Neural progenitor cell (in vitro differentiated cells): ENCODE measurements at regions not wholly inside any gene's neighbourhood (a gene's known extent, or its start where the extent isn't known, plus 50 kb on each side); places are given as distances from the start of the nearest gene placed in this dataset.
A peak's percentile ranks its signal among the peaks of the same experiment; 100 is the strongest.

ENCODE experiments used
- DNase-seq: peaks from one replicate; pipeline ENCODE4 v3.0.0-alpha.2; 2016; ENCODE audit warnings: low spot score
- H2AFZ ChIP-seq: fragments of 200-600 bp; sonication (generic); replicated peaks from 2 replicates; pipeline ENCODE4 v1.6.1; 2016; ENCODE audit warnings: antibody characterized with exemption
- H3F3A ChIP-seq: fragments of 200-600 bp; sonication (generic); 2 replicates; pipeline ENCODE4 v1.6.1; 2016; ENCODE audit warnings: antibody characterized with exemption, low read depth
- H3K27ac ChIP-seq: fragments of 200-600 bp; sonication (generic); 2 replicates; pipeline ENCODE4 v1.5.1; 2016; ENCODE audit warnings: mild to moderate bottlenecking
- H3K27me3 ChIP-seq: fragments of 200-600 bp; sonication (generic); 2 replicates; pipeline ENCODE4 v1.6.1; 2016; ENCODE audit warnings: mild to moderate bottlenecking, moderate library complexity
- H3K36me3 ChIP-seq: fragments of 200-600 bp; sonication (generic); 2 replicates; pipeline ENCODE4 v1.5.1; 2016
- H3K4me1 ChIP-seq: fragments of 200-600 bp; sonication (generic); 2 replicates; pipeline ENCODE4 v1.6.1; 2016; ENCODE audit warnings: mixed run types
- H3K4me2 ChIP-seq: fragments of 200-600 bp; sonication (generic); 2 replicates; pipeline ENCODE4 v1.6.1; 2016
- H3K4me3 ChIP-seq: fragments of 200-600 bp; sonication (generic); 2 replicates; pipeline ENCODE4 v1.5.1; 2016
- H3K79me2 ChIP-seq: fragments of 200-600 bp; sonication (generic); 2 replicates; pipeline ENCODE4 v1.6.1; 2016; ENCODE audit warnings: low read depth
- H3K9ac ChIP-seq: fragments of 200-600 bp; sonication (generic); 2 replicates; pipeline ENCODE4 v1.6.1; 2016
- H3K9me3 ChIP-seq: fragments of 200-600 bp; sonication (generic); 2 replicates; pipeline ENCODE4 v1.5.1; 2016; ENCODE audit warnings: low read depth
- H4K20me1 ChIP-seq: fragments of 200-600 bp; sonication (generic); 2 replicates; pipeline ENCODE4 v1.6.1; 2016; ENCODE audit warnings: low read depth
- H3K27ac Mint-ChIP-seq: 3 replicates; pipeline ENCODE4 v1.8.0; 2021; ENCODE audit warnings: mixed read lengths
- H3K27me3 Mint-ChIP-seq: 2 replicates; pipeline ENCODE4 v1.8.0; 2022; ENCODE audit warnings: low read depth, mild to moderate bottlenecking, inconsistent platforms, moderate library complexity, mixed read lengths; ENCODE audit not compliant: insufficient read depth
- H3K36me3 Mint-ChIP-seq: 3 replicates; pipeline ENCODE4 v1.8.0; 2021; ENCODE audit warnings: mixed read lengths
- H3K4me1 Mint-ChIP-seq: 3 replicates; pipeline ENCODE4 v1.8.0; 2021; ENCODE audit warnings: mixed read lengths
- H3K4me3 Mint-ChIP-seq: 3 replicates; pipeline ENCODE4 v1.8.0; 2021; ENCODE audit warnings: mild to moderate bottlenecking, moderate library complexity, mixed read lengths
- H3K9me3 Mint-ChIP-seq: 3 replicates; pipeline ENCODE4 v1.8.0; 2020; ENCODE audit warnings: mixed read lengths
- CTCF ChIP-seq: fragments of 200-600 bp; sonication (generic); IDR thresholded peaks from 2 replicates; pipeline ENCODE4 v1.5.1; 2017; ENCODE audit warnings: antibody characterized with exemption, mild to moderate bottlenecking
- EZH2 ChIP-seq: fragments of 200-600 bp; sonication (generic); IDR thresholded peaks from 2 replicates; pipeline ENCODE4 v1.6.1; 2017; ENCODE audit warnings: antibody characterized with exemption, mild to moderate bottlenecking, moderate library complexity
- EZH2phosphoT487 ChIP-seq: fragments of 200-600 bp; sonication (generic); IDR thresholded peaks from 2 replicates; pipeline ENCODE4 v1.6.1; 2017; ENCODE audit warnings: antibody characterized with exemption

DNA sequence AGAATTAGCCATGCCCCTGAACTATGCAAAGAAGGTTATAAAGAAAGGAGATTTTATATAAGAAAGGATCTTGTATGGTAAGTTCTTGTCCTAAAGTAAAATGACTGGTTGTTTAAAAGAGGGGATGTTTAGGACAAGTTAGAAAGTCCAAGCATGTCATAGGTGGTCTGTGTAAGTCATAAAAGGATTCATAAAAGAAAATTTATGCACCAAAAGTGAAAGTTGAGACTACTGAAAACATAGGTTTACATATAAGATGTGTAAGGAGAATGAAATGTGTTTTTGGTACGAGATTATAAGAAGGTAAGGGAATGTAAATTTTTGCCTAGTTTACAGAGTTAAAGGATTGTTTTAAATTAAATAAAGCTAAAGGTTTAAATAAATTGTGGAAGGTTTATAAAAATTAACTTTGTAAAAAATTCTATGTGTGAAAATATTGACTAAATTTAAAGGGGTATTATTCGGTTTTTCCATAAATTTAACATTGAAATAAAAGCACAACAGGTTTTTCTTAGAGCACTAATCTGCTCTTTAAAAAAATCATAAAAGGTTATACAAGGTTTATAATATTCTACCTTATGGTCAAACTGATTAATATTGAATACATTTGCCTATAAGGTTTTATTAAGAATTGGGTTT lies 93.6 kb upstream of the UST start:
- Histone ChIP-seq H3K9me3 (peaks cover 23% of the 10 kb centered on the region), H3K27ac (no peak overlapping the region), H3K4me3 (no peak overlapping the region), H3K4me1 (no peaks in the 10 kb centered on the region), H3K4me2 (no peak overlapping the region), H3K79me2 (no peaks in the 10 kb centered on the region), H3K9ac (no peak overlapping the region), H2AFZ (no peak overlapping the region), H3K27me3 (no peaks in the 10 kb centered on the region), H4K20me1 (no peaks in the 10 kb centered on the region), H3F3A (no peaks in the 10 kb centered on the region), H3K36me3 (peaks cover 12% of the 10 kb centered on the region)
- Mint-ChIP-seq H3K27me3 (peaks cover 5% of the 10 kb centered on the region), H3K4me3 (no peak overlapping the region), H3K36me3 (peaks cover 4% of the 10 kb centered on the region), H3K4me1 (no peaks in the 10 kb centered on the region), H3K27ac (no peak overlapping the region), H3K9me3 (peaks cover 42% of the 10 kb centered on the region)
- TF ChIP-seq EZH2phosphoT487: no peak
- no peak for TF ChIP-seq CTCF
- TF ChIP-seq EZH2: no peak
- peak; percentile 51 for DNase-seq

GRCh38 chr6:148657048-148657447 lies 89.8 kb upstream of the UST start:
- Mint-ChIP-seq H3K9me3 (peaks cover 29% of the 10 kb centered on the region), H3K4me3 (no peak overlapping the region), H3K4me1 (no peaks in the 10 kb centered on the region), H3K27me3 (peaks cover 5% of the 10 kb centered on the region), H3K27ac (no peak overlapping the region), H3K36me3 (peaks cover 2% of the 10 kb centered on the region)
- H3K4me3 ChIP-seq: no peak overlapping the region
- H3K9ac ChIP-seq: no peak overlapping the region
- H3K79me2 ChIP-seq: no peaks in the 10 kb centered on the region
- H3K27ac ChIP-seq: no peak overlapping the region
- no peaks in the 10 kb centered on the region for H4K20me1 ChIP-seq
- peaks cover 22% of the 10 kb centered on the region for H3K9me3 ChIP-seq
- no peaks in the 10 kb centered on the region for H3K27me3 ChIP-seq
- DNase-seq: no peak
- peaks cover 12% of the 10 kb centered on the region for H3K36me3 ChIP-seq
- no peak overlapping the region for H2AFZ ChIP-seq
- no peaks in the 10 kb centered on the region for H3F3A ChIP-seq
- H3K4me1 ChIP-seq: no peaks in the 10 kb centered on the region
- no peak overlapping the region for H3K4me2 ChIP-seq
- no peak for TF ChIP-seq CTCF
- TF ChIP-seq EZH2phosphoT487: no peak
- TF ChIP-seq EZH2: no peak

DNA sequence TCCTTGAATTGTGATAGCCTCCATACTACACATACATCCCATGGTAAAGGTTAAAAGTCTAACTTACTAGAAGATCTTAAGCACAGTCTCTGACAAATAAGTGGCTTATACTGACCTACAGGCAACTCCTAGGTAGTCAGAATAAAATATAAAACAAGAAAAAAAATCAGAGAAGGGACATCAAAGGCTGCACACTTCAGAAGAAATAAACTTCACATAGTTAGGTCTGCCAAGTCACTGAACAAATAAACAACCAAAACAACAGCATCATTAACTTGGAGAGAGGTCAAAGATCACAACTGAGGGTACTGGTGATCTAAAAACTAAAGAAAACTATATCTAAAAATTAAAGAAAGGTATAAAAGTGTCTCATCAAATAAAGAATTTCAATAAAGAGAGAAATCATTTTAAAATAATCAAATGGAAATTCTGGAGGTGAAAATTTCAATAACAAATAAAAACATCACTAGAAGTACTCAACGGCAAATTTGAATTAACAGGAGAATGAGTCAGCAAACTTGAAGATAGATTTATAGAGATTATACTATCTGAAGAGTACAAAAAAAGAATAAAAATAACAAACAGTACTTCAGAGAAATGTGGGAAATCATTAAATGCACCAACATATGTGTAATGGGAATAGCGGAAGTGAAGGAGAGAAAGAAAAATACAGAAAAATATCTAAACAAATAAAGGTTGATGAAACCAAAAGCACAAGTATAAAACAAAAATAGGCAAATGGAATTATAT lies 88.0 kb upstream of the UST start:
- Histone ChIP-seq H3F3A (no peaks in the 10 kb centered on the region), H3K4me1 (no peaks in the 10 kb centered on the region), H4K20me1 (no peaks in the 10 kb centered on the region), H3K27ac (no peak overlapping the region), H3K4me3 (no peak overlapping the region), H3K4me2 (no peak overlapping the region), H3K9me3 (peaks cover 4% of the 10 kb centered on the region), H3K27me3 (no peaks in the 10 kb centered on the region), H3K36me3 (peaks cover 5% of the 10 kb centered on the region), H3K79me2 (no peaks in the 10 kb centered on the region), H2AFZ (no peak overlapping the region), H3K9ac (no peak overlapping the region)
- H3K36me3 Mint-ChIP-seq: no peaks in the 10 kb centered on the region
- H3K9me3 Mint-ChIP-seq: peaks cover 17% of the 10 kb centered on the region
- no peak overlapping the region for H3K4me3 Mint-ChIP-seq
- H3K27me3 Mint-ChIP-seq: no peaks in the 10 kb centered on the region
- H3K27ac Mint-ChIP-seq: no peak overlapping the region
- no peaks in the 10 kb centered on the region for H3K4me1 Mint-ChIP-seq
- TF ChIP-seq EZH2phosphoT487 (no peak), EZH2 (no peak), CTCF (no peak)
- no peak for DNase-seq
